Mesodermal cell (in vitro differentiated cells): ENCODE measurements at regions not wholly inside any gene's neighbourhood (a gene's known extent, or its start where the extent isn't known, plus 50 kb on each side); places are given as distances from the start of the nearest gene placed in this dataset.
"Not testable (repeated sequence)": the region's sequence is repeated elsewhere in the genome, so short reads cannot be mapped to it uniquely, and the experiment has no call there.

ENCODE experiments used
- H3K27ac ChIP-seq: 2 replicates; pipeline ENCODE4 v1.7.0; 2013; ENCODE audit warnings: mild to moderate bottlenecking, low read depth, low read length, moderate library complexity; ENCODE audit not compliant: severe bottlenecking
- H3K36me3 ChIP-seq: 2 replicates; pipeline ENCODE4 v1.7.1; 2013; ENCODE audit warnings: mild to moderate bottlenecking, low read length, moderate library complexity; ENCODE audit not compliant: control insufficient read depth, insufficient read depth
- H3K4me1 ChIP-seq: one replicate; pipeline ENCODE4 v1.7.1; 2013; ENCODE audit warnings: mild to moderate bottlenecking, low read length; ENCODE audit not compliant: insufficient read depth, control insufficient read depth, poor library complexity, severe bottlenecking
- H3K4me3 ChIP-seq: 2 replicates; pipeline ENCODE4 v1.7.0; 2013; ENCODE audit warnings: low read length, control low read depth, mild to moderate bottlenecking; ENCODE audit not compliant: insufficient read depth, poor library complexity, severe bottlenecking; ENCODE audit errors: extremely low read depth
- H3K9me3 ChIP-seq: 2 replicates; pipeline ENCODE4 v1.7.1; 2013; ENCODE audit warnings: mild to moderate bottlenecking, low read length, moderate library complexity; ENCODE audit not compliant: control insufficient read depth
- WGBS, 2 experiments: methylation state at CpG; one replicate each; pipeline ENCODE4 v1.1.5; 2013; ENCODE audit warnings: missing lambda C conversion rate in 2 of 2; ENCODE audit not compliant: insufficient coverage in 2 of 2; 5-methylcytosine and 5-hydroxymethylcytosine counted together

GRCh38 chr12:90710711-90711110, 244.3 kb downstream of the CCER1 start:
- Histone ChIP-seq H3K27ac (no peak overlapping the region), H3K36me3 (no peaks in the 10 kb centered on the region), H3K4me1 (no peaks in the 10 kb centered on the region), H3K4me3 (no peak overlapping the region), H3K9me3 (no peaks in the 10 kb centered on the region)
- 82% methylated on average over 2 of the region's 3 CpGs; no CpG with 5 or more reads in 1 of the 2 experiments for WGBS, 2 experiments

GRCh38 chr12:90706036-90706435, 248.9 kb downstream of the CCER1 start:
- H3K36me3 ChIP-seq, result no peaks in the 10 kb centered on the region
- no peaks in the 10 kb centered on the region for H3K9me3 ChIP-seq
- no peaks in the 10 kb centered on the region for H3K4me1 ChIP-seq
- 88 to 91% methylated on average over 5 to 9 of the region's 10 CpGs for WGBS, 2 experiments
- no peak overlapping the region for H3K27ac ChIP-seq
- H3K4me3 ChIP-seq, result no peak overlapping the region

- Histone ChIP-seq H3K27ac (no peak overlapping the region), H3K36me3 (no peaks in the 10 kb centered on the region), H3K4me1 (no peaks in the 10 kb centered on the region), H3K4me3 (no peak overlapping the region), H3K9me3 (no peaks in the 10 kb centered on the region)
- WGBS, 2 experiments, result no CpG with 5 or more reads among the region's 2 CpGs
These were observed 259.6 kb downstream of the CCER1 start for GRCh38 chr12:90695415-90695814.

GRCh38 chr12:90690120-90690519, 264.9 kb downstream of the CCER1 start:
- no peak overlapping the region for H3K27ac ChIP-seq
- H3K4me1 ChIP-seq, result no peaks in the 10 kb centered on the region
- WGBS, 2 experiments, result no CpG with 5 or more reads among the region's 1 CpG
- no peaks in the 10 kb centered on the region for H3K9me3 ChIP-seq
- H3K36me3 ChIP-seq, result no peaks in the 10 kb centered on the region
- no peak overlapping the region for H3K4me3 ChIP-seq

GRCh38 chr12:90687682-90688081, 267.3 kb downstream of the CCER1 start:
- H3K4me3 ChIP-seq, H3K27ac ChIP-seq, H3K36me3 ChIP-seq, H3K9me3 ChIP-seq, H3K4me1 ChIP-seq: not testable (repeated sequence)

- Histone ChIP-seq H3K4me1 (no peaks in the 10 kb centered on the region), H3K27ac (no peak overlapping the region), H3K36me3 (no peaks in the 10 kb centered on the region), H3K9me3 (no peaks in the 10 kb centered on the region), H3K4me3 (no peak overlapping the region)
- no CpG with 5 or more reads among the region's 3 CpGs for WGBS, 2 experiments
These were observed 271.1 kb downstream of the CCER1 start for GRCh38 chr12:90683871-90684270.

GRCh38 chr12:90682398-90682797, 272.6 kb downstream of the CCER1 start:
- Histone ChIP-seq H3K9me3 (no peaks in the 10 kb centered on the region), H3K4me1 (no peaks in the 10 kb centered on the region), H3K36me3 (no peaks in the 10 kb centered on the region), H3K27ac (no peak overlapping the region), H3K4me3 (no peak overlapping the region)
- 80% methylated on average over 1 of the region's 1 CpG; no CpG with 5 or more reads in 1 of the 2 experiments for whole genome bisulfite sequencing, 2 experiments

- Histone ChIP-seq H3K9me3 (no peaks in the 10 kb centered on the region), H3K4me3 (no peak overlapping the region), H3K4me1 (no peaks in the 10 kb centered on the region), H3K27ac (no peak overlapping the region), H3K36me3 (no peaks in the 10 kb centered on the region)
- WGBS, 2 experiments, result no CpG with 5 or more reads among the region's 1 CpG
These were observed 275.3 kb downstream of the CCER1 start for GRCh38 chr12:90679674-90680073.

GRCh38 chr12:90677552-90677951, 277.4 kb downstream of the CCER1 start:
- no peaks in the 10 kb centered on the region for H3K4me1 ChIP-seq
- WGBS, 2 experiments, result 86 to 94% methylated on average over 2 to 3 of the region's 3 CpGs
- no peak overlapping the region for H3K4me3 ChIP-seq
- H3K36me3 ChIP-seq, result no peaks in the 10 kb centered on the region
- H3K9me3 ChIP-seq, result no peaks in the 10 kb centered on the region
- no peak overlapping the region for H3K27ac ChIP-seq

GRCh38 chr12:90677055-90677454, 277.9 kb downstream of the CCER1 start:
- H3K9me3 ChIP-seq, result no peaks in the 10 kb centered on the region
- no CpG with 5 or more reads among the region's 1 CpG for WGBS, 2 experiments
- H3K36me3 ChIP-seq, result no peaks in the 10 kb centered on the region
- H3K4me3 ChIP-seq, result no peak overlapping the region
- H3K4me1 ChIP-seq, result no peaks in the 10 kb centered on the region
- H3K27ac ChIP-seq, result no peak overlapping the region

- H3K36me3 ChIP-seq, result no peaks in the 10 kb centered on the region
- no peak overlapping the region for H3K4me3 ChIP-seq
- no peaks in the 10 kb centered on the region for H3K9me3 ChIP-seq
- WGBS, 2 experiments, result no CpG with 5 or more reads among the region's 1 CpG
- H3K4me1 ChIP-seq, result no peaks in the 10 kb centered on the region
- H3K27ac ChIP-seq, result no peak overlapping the region
These were observed 279.9 kb downstream of the CCER1 start for GRCh38 chr12:90675106-90675505.

- H3K27ac ChIP-seq, result no peak overlapping the region
- H3K9me3 ChIP-seq, result no peaks in the 10 kb centered on the region
- 60 to 100% methylated on average over 1 of the region's 1 CpG for WGBS, 2 experiments
- no peak overlapping the region for H3K4me3 ChIP-seq
- no peaks in the 10 kb centered on the region for H3K36me3 ChIP-seq
- no peaks in the 10 kb centered on the region for H3K4me1 ChIP-seq
These were observed 282.9 kb downstream of the CCER1 start for GRCh38 chr12:90672081-90672480.
